22Rv1 (cell line): ENCODE measurements at regions not wholly inside any gene's neighbourhood (a gene's known extent, or its start where the extent isn't known, plus 50 kb on each side); places are given as distances from the start of the nearest gene placed in this dataset.

Experiments
- H3K27ac ChIP-seq: fragments of 450-650 bp; 2 replicates; pipeline ENCODE4 v1.5.1; 2017
- CTCF ChIP-seq: fragments of 450-650 bp; IDR thresholded peaks from 2 replicates; pipeline ENCODE4 v1.5.1; 2017; ENCODE audit warnings: mild to moderate bottlenecking
- ZFX ChIP-seq: fragments of 450-650 bp; IDR thresholded peaks from 2 replicates; pipeline ENCODE4 v1.6.1; 2017; ENCODE audit warnings: antibody characterized with exemption, borderline replicate concordance

GRCh38 chr2:196415384-196415783 lies 224.1 kb upstream of the CCDC150 start:
- no peak overlapping the region for H3K27ac ChIP-seq
- TF ChIP-seq CTCF (no peak), ZFX (no peak)

GRCh38 chr2:196420143-196420542 lies 219.4 kb upstream of the CCDC150 start:
- no peak for TF ChIP-seq CTCF
- TF ChIP-seq ZFX = no peak

GRCh38 chr2:196421880-196422279 lies 217.6 kb upstream of the CCDC150 start:
- TF ChIP-seq CTCF (no peak), ZFX (no peak)
- no peak overlapping the region for H3K27ac ChIP-seq

More at GRCh38 chr2:196420143-196420542, 219.4 kb upstream of the CCDC150 start:
- H3K27ac ChIP-seq = no peak overlapping the region

- H3K27ac ChIP-seq = no peak overlapping the region
- TF ChIP-seq CTCF = no peak
- no peak for TF ChIP-seq ZFX
Measured at GRCh38 chr2:196422361-196422760, 217.2 kb upstream of the CCDC150 start.

- TF ChIP-seq CTCF (no peak), ZFX (no peak)
- H3K27ac ChIP-seq = no peak overlapping the region
Measured at GRCh38 chr2:196426122-196426521, 213.4 kb upstream of the CCDC150 start.

- no peak overlapping the region for H3K27ac ChIP-seq
- no peak for TF ChIP-seq CTCF
- no peak for TF ChIP-seq ZFX
Measured at GRCh38 chr2:196427986-196428634, 211.4 kb upstream of the CCDC150 start.

GRCh38 chr2:196431076-196431475 lies 208.4 kb upstream of the CCDC150 start:
- no peak overlapping the region for H3K27ac ChIP-seq
- TF ChIP-seq CTCF (no peak), ZFX (no peak)
